COLO829 (cell line): ENCODE measurements at regions not wholly inside any gene's neighbourhood (a gene's known extent, or its start where the extent isn't known, plus 50 kb on each side); places are given as distances from the start of the nearest gene placed in this dataset.

Experiments
- DNase-seq: peaks from one replicate; pipeline ENCODE4 v3.0.0; 2012; ENCODE audit warnings: low spot score

GRCh38 chr18:41351430-41351829 is 603.6 kb upstream of the PIK3C3 start:
- no peak for DNase-seq

- no peak for DNase-seq
Observed at GRCh38 chr18:41347057-41347456, 608.0 kb upstream of the PIK3C3 start.

GRCh38 chr18:41343808-41344207 is 611.2 kb upstream of the PIK3C3 start:
- no peak for DNase-seq

- DNase-seq = no peak
Observed at GRCh38 chr18:41338341-41338740, 616.7 kb upstream of the PIK3C3 start.

- no peak for DNase-seq
Observed at GRCh38 chr18:41331661-41332060, 623.4 kb upstream of the PIK3C3 start.

- DNase-seq = no peak
Observed at GRCh38 chr18:41326311-41326710, 628.7 kb upstream of the PIK3C3 start.

- no peak for DNase-seq
Observed at GRCh38 chr18:41324934-41325333, 630.1 kb upstream of the PIK3C3 start.

- DNase-seq = no peak
Observed at GRCh38 chr18:41324020-41324791, 630.8 kb upstream of the PIK3C3 start.

GRCh38 chr18:41323044-41323443 is 632.0 kb upstream of the PIK3C3 start:
- peak; percentile 3 for DNase-seq

GRCh38 chr18:41320100-41320499 is 634.9 kb upstream of the PIK3C3 start:
- no peak for DNase-seq

- no peak for DNase-seq
Observed at GRCh38 chr18:41315134-41315533, 639.9 kb upstream of the PIK3C3 start.

- no peak for DNase-seq
Observed at GRCh38 chr18:41311571-41312547, 643.2 kb upstream of the PIK3C3 start.

GRCh38 chr18:41297740-41298139 is 657.3 kb upstream of the PIK3C3 start:
- DNase-seq = no peak

GRCh38 chr18:41269294-41269693 is 685.7 kb upstream of the PIK3C3 start:
- DNase-seq = no peak

GRCh38 chr18:41268271-41268670 is 686.8 kb upstream of the PIK3C3 start:
- no peak for DNase-seq

GRCh38 chr18:41266616-41267015 is 688.4 kb upstream of the PIK3C3 start:
- DNase-seq = no peak

- DNase-seq = no peak
Observed at GRCh38 chr18:41266204-41266603, 688.8 kb upstream of the PIK3C3 start.

GRCh38 chr18:41265047-41265446 is 690.0 kb upstream of the PIK3C3 start:
- no peak for DNase-seq

- no peak for DNase-seq
Observed at GRCh38 chr18:41263956-41264355, 691.1 kb upstream of the PIK3C3 start.

GRCh38 chr18:41262688-41263087 is 692.3 kb upstream of the PIK3C3 start:
- DNase-seq = no peak

- DNase-seq = no peak
Observed at GRCh38 chr18:41244591-41245037, 710.4 kb upstream of the PIK3C3 start.

GRCh38 chr18:41237317-41237716 is 717.7 kb upstream of the PIK3C3 start:
- no peak for DNase-seq

- no peak for DNase-seq
Observed at GRCh38 chr18:41231681-41232080, 723.4 kb upstream of the PIK3C3 start.
